GM21786 (cell line): ENCODE measurements at regions not wholly inside any gene's neighbourhood (a gene's known extent, or its start where the extent isn't known, plus 50 kb on each side); places are given as distances from the start of the nearest gene placed in this dataset.

Source experiments
- ATAC-seq: cut with Tn5 transposase; IDR thresholded peaks from one replicate; pipeline ENCODE4 v1.9.1; 2021; ENCODE audit not compliant: unreplicated experiment

DNA sequence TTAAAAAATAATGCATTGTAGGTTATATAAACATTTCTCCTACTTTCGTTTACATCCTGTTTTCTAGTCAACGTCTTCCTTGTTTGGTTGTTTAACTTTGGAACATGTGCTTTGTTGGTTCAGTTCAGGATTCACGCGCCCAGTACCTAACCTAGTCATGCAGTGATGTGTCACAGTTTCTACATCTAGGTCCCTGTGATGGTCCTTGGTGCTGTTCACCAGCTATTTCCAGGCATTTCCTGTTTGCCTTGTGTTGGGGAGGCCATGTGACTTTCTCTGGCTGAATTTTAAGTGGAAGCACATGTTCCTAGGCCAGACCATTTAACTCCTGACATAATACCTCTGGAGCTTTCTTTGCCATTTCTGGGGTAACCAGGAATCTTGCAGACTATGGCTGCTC lies 292.3 kb downstream of the SMARCA2 start:
- no peak for ATAC-seq

DNA sequence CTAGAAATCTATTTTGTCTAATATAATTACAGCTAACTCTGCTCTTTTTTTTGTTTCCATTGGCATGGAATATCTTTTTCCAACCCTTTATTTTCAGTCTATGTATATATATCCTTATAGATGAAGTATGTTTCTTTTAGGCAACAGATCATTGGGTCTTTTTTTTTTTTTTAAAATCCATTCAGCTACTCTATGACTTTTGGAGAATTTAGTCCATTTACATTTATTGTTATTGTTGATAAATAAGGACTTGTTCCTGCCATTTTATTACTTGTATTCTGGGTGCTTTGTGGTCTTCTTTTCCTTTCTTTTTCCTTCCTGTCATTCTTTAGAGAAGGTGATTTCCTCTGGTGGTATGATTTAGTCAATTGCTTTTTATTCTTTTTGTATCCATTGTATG lies 296.8 kb downstream of the SMARCA2 start:
- ATAC-seq = no peak

DNA sequence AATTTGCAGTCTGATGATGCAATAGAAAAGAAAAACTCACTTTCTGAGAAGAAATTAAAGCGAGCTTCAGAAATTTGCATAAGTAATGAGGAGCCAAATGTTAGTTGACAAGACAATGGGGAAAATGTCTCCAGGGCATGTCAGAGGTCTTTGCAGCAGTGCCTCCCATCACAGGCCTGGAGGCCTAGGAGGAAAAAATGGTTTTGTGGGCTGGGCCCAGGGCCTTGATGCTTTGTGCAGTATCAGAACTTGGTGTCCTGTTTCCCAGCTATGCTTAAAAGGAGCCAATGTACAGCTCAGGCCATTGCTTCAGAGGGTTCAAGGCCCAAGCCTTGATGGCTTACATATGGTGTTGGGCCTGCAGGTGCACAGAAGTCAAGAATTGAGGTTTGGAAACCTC lies 298.4 kb downstream of the SMARCA2 start:
- no peak for ATAC-seq

DNA sequence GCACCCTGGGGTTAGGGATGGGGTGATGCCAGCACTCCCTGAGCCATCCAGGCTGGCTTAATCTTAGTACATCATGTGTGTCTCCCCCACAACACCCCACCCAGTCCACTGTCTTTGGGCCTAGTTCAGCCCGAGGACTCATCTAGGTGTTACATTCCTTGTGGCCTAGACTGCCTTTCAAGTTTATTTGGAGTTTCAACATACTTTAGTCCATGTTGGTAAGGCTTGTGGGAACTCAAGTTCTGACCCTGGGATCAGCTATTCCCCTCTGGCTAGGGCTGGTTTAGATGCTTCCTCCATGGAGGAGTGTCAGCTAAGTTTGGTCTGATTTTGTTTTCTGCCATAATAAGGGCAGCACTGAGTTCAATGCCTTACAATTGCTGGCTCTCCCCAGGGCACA lies 302.4 kb downstream of the SMARCA2 start:
- ATAC-seq = no peak

DNA sequence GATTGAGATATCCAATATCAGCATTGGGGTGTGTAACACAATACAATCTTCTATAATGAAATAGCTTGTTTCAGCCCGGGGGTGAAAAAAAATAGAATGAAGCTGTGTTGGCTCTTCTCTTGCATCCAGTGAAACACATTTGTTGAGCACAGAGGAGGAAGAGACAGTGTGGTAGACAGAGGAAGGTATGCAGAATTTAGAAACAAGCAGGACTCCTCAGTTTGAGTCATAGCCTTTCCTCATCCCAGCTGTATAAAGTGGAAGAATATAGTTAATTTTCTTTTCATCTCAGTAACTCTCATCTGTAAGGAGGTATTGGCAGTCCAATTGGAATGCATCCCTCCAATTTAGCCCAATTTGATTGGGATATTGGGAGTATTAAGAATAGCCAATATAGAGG lies 302.2 kb upstream of the VLDLR start:
- ATAC-seq = no peak

DNA sequence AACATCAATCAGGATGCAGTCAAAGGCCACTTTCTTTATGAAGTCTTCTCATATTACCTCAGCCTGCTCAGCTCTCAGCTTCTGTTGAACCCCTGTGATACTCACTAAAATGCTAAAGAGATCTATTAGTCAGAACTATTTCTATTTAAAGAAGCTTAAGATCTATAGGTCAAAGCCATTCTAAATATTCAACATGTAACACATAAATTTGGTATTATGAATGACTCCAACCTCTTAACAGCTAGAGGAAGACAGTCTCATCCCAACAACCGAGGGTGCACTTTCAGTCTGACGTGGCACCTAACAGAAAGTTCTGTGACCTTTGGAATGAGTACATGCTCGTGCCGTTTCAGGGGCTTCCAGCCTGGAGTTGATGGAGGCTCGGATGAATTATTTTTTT lies 301.5 kb upstream of the VLDLR start:
- ATAC-seq = no peak

DNA sequence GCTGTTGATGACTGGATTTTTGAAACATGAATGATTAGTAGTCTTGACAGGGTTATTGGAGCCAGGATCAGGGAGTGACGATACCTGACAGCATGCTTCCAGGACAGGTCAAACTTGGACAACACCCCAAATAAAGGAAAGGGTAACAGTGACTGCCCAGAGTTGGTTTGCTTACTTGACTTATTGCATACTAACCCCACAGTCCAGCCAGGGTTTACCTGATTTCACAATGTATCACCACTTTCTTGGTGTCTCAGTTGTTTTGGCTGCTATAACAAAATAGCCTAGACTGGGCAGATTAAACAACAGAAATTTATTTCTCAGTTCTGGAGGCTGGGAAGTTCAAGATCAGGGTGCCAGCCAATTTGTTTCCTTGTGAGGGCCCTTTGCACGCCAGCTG lies 301.0 kb upstream of the VLDLR start:
- no peak for ATAC-seq

DNA sequence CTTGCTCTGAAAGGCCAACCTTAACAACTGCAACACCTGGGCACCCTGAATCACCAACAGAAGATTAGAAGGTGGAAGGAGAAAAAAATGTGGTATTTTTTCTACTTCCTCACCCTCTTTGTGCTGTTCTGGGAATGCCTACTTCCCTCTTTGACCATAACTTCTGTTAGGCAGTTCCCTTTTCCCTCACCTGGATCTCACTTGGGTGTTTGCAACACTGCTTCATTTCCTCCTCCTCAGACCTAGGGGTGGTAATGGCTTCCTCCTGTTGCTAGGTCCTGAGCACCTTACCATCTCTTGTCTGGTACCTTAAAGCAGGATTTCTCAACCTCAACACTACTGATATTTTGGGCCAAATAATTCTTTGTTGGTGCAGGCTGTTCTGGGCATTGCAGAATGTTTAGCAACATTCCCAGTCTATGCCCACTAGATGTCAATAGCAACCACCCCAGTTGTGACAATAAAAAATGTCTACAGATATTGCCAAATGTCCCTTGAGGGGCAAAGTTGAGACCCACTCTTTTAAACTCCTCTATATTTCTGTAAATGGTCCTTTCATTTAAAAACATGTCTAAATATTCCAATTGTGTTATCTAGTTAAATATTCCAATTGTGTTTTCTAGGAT lies 300.0 kb upstream of the VLDLR start:
- ATAC-seq = no peak

DNA sequence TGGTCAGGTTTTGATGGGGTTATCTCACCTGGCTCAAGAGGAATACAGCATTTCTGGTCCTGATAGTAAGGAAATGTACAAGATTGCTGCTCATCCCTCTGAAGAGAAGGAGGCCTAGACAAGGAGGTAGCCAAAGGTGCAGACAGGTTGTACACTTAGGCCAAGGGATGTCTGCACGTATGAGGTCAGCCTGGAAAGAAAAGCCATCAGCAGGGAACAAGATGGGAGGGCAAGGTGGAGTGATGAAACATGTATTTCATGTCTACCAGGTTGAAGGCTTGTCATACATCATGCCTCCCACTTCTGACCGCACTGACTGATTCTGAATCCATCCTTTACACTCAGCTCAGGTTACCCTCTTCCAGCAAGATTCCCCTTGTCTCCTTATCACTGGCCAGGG lies 296.8 kb upstream of the VLDLR start:
- no peak for ATAC-seq

DNA sequence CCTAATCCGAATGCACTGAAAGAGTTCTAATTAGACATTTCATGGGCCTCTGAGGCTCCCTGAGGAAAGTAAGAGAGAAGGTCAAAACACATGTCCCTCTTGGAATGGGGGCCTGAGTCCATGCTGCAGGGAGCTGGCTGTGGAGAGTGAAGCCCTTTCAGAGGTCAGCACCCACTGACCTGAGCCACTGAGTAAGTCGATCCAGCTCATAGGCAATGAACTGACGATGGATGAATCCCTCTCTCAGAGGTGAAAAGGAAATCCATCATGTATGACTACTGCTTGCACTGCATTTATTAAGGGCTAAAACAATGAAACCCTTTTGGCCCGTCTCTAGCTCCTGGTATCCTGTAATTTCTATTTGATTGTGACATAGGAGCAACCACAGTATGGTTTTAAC lies 288.9 kb upstream of the VLDLR start:
- no peak for ATAC-seq

DNA sequence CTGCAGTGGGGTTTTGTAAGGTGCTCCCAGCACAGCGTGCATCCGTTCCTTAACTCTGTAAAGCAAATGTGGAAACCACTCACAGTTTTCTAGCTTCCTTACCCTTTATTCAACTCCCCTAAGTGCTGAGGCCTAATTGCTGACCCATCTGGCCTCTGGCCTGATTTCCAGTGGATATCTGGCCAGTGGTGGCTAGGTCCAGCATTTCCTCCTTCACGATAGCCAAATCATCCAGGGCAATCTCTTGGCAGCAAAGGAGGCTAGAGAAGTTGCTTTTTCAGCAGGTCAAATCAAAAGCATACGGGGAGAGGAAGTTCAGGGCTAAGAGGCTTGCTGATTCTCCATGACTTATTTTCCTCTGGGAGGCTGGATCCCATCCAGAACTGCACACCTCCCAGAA lies 286.3 kb upstream of the VLDLR start:
- ATAC-seq = no peak

DNA sequence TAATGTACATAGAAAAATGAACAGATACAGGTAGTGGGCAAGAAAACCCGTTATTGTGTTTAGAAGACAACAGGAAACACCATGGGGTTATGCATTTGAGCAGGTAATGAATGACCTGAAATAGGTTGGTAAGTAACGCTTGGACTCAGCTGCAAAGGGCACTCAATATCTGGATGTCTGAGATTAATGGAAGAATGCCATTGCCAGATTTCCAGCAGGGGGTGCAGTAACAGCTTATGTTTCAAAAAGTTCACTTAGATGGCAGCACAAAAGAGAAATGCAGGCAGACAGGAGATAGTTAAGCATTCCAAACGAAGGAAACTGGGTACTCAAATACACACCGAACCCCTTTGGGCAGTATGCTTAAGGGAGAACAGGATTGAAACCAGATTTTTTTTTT lies 285.5 kb upstream of the VLDLR start:
- no peak for ATAC-seq

DNA sequence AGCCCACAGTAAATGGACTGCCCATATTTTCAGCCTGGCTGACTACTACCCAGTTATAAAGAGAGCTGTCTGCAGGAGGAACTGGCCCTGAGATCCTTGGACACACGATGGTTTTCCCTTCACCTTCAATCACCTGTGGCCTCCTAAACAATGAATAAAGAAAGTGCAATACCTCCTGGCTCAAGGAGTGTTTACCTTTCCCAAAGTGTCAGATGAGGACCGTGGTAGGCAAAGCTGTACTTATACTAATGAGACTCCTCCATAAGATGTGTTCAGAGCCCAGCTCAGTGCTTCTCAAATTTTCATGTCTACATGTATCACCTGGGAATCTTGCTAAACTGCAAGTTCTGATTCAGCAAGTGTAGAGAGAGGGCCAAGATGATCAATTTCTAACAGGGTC lies 284.5 kb upstream of the VLDLR start:
- ATAC-seq = no peak

DNA sequence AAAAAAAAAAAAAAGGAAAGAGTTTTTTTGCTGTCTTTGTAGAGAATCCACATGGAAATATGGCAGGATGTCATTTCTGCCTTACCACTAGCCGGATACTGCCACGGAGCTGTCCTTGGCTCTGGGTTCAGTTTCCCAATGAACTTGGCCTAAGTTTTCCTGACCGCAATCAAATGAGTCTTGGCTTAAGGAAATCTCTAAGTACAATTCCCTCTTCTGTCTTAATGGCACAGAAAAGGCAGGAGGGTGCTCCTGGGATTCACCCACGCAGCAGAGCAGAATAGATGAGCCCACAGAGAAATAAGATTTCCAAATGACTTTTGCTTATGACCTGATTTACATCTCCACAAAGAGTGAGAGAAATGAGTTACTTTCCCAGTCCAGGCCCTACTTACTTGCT lies 284.0 kb upstream of the VLDLR start:
- no peak for ATAC-seq

DNA sequence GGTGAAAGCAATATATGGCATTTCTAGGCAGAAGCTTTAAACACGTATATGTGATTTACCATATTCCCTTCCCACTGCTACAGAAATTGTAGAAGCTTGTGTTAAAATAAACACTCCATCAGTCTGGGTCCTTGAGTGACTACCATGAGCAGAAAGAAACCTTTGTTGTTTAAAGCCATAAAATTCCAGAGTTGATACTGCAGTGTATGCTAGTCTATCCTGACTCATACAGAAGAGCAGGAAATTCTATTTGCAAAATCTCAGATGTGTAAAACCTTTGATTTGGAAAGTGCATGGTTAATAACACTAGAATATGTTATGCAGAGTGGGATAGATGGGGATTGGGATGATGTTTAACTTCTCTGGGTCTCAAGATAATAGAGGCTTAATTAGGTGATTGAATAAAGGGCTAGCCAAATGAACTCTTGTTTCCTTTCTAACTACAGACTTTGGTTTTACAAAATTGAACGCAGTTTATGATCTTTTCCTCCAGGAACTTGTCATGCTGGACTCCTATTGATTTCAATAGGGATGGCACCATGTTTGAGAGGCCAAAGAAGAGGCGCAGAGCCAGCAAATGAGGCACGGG lies 282.7 kb upstream of the VLDLR start:
- ATAC-seq = no peak

DNA sequence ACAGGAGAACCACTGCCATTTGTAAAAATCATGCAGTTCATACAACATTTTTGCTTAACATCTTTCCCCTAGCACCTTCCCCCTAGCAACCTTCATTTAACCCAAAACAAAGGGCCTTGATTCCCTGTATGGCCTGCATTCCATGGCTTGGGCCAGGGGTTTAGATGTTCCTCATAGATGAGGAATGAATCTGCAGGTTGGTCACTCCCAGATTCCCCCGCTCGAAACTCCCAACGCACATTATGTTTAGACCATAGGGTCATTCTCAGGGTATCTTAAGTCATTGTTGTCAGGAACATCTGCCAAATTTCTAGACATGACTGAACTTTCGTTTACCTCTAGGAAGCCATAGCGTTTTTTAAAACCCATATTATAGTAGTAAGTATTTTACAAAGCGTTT lies 282.2 kb upstream of the VLDLR start:
- no peak for ATAC-seq

DNA sequence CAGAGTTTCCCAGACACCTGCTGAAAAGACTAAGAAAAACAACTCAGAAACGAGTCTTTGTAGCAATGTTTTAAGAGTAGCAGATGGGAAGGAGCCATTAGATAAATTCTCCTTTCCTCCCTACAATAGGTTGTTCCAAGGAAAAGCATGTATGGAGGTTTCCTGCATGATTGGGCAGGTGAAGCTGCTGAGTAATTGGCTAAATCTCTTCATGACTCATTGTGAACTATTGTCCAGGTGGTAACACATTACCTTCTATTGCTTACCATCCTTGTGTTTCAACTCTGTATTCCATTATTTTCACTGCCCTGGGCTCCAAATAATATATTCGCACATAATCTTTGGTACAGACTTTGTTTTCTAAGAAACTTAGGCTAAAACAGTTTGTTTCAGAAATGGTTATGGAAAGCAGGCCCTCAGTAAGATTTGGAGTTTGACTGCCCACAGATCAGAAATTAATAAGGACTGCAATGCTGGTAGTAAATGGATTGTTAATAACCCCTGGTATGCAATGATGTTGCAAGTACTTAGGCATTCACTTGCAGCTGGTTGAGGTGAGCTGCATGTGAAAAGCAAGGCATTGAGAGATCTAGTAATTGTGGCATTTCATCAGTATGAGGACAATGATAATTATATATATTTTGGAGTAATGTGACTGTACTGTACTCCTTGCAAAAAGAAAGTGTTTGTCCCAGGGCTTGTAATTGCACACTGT lies 281.4 kb upstream of the VLDLR start:
- no peak for ATAC-seq

DNA sequence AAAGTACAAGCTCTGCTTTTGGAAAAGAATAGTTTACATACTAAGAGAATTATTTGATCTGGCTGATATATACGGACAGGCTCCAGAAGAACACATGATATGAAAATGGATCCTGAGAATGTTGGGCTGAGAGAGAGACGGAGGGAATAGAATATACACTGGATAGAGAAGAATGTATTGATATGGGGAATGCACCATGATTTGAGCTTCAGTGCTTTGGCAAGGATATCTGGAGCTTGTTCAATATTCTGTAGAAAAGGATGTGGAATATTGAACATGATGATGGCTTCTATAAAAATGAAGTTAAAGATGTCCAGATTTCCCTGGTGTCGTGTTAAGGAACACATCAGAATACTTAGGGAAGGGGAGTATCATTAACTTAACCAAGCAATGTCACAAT lies 280.5 kb upstream of the VLDLR start:
- ATAC-seq = no peak

DNA sequence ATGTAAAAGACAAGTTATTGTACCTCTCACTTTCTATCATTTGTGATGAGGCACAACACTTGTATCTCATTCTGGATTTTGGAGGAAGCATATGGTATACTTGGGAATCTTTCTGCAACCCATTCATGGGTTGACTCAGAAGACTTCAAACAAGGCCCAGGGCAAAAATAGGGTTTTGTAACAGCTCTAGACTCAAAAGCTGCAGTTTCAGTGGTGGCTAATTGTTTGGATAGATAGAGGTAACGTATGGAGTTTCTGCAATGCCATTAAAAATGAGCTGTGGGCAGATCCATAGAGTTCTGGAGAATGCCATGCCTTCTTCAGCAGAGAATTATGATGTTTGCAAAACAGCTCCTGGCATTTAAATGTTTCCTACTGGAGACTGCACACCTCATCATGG lies 279.6 kb upstream of the VLDLR start:
- ATAC-seq = no peak

DNA sequence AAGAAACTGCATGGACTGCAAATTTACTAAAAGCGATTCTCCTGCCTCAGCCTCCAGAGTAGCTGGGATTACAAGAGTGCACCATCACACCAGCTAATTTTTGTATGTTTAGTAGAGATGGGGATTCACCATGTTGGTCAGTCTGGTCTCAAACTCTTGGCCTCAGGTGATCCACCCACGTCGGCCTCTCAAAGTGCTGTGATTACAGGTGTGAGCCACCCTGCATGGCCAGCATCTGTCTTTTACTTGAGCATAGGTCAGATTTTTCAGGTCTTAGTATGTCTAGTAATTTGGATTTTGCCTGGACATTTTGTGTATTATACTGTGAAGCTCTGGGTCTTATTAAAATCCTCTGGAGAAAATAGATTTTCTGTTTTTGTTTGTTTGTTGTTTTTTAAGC lies 277.8 kb upstream of the VLDLR start:
- no peak for ATAC-seq

DNA sequence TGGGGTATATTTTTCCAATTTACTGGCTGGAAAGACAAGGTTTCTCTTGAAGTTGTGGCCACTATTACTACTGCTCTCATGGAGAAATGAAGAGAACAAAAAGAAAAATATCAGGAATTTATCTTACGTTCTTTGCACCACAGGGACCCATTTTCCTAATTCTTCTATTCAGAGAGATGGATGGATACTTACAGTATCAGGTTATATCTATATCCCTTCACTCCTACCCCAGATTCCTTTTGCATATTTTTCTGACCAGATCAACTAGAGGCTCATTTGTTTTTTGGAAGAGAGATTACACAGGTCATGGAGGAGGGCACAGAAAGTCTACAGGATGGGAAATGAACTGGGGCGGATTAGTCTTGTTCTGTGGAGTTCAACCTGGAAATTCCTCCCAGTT lies 277.2 kb upstream of the VLDLR start:
- ATAC-seq = no peak

DNA sequence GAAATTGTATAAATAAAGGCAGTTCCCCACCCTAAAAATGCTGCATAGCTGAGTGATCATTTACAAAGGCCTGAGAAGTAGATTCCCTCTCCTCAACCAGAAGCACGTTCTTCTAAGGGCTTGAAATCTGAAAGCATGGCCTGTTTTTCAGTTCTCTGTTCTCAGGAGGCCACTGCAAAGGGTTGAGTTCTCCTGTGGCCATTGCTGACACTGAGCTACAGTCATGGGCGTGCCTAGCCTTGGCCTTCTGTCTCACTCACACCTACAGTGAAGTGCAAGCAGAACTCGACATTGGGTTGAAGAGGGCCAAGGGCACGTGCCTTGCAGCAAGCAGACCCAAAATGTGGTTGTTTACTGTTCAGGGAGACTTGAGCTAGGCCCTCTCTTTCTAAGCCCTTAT lies 276.6 kb upstream of the VLDLR start:
- ATAC-seq = no peak
